Coronary artery (tissue), 2 donors: ENCODE measurements at regions not wholly inside any gene's neighbourhood (a gene's known extent, or its start where the extent isn't known, plus 50 kb on each side); places are given as distances from the start of the nearest gene placed in this dataset.
"Not testable (repeated sequence)": the region's sequence is repeated elsewhere in the genome, so short reads cannot be mapped to it uniquely, and the experiment has no call there.

Experiments used
- DNase-seq: peaks from one replicate; pipeline ENCODE4 v3.0.0-alpha.2; 2017; ENCODE audit warnings: low spot score
- H3K27ac ChIP-seq, 2 donors: fragments of 200-600 bp; sonication (generic); one replicate each; pipeline ENCODE4 v1.5.1; 2016 to 2019
- H3K4me3 ChIP-seq: fragments of 200-600 bp; sonication (generic); 2 replicates; pipeline ENCODE4 v1.5.1; 2016; ENCODE audit warnings: mild to moderate bottlenecking, moderate library complexity
- CTCF ChIP-seq: fragments of 200-600 bp; sonication (generic); IDR thresholded peaks from one replicate; pipeline ENCODE4 v1.5.1; 2019; ENCODE audit warnings: antibody characterized with exemption

- H3K27ac ChIP-seq, result no peak overlapping the region
- no peak for DNase-seq
- no peak for TF ChIP-seq CTCF
- no peak overlapping the region for H3K4me3 ChIP-seq
Measured at GRCh38 chr17:77049440-77049839, 91.3 kb upstream of the SEC14L1 start.

- not testable (repeated sequence) for H3K4me3 ChIP-seq, H3K27ac ChIP-seq, DNase-seq
Measured at GRCh38 chr17:77050901-77051300, 89.9 kb upstream of the SEC14L1 start.

GRCh38 chr17:77054936-77055335, 85.8 kb upstream of the SEC14L1 start:
- Histone ChIP-seq H3K27ac (no peak overlapping the region), H3K4me3 (no peak overlapping the region)
- TF ChIP-seq CTCF, result no peak
- DNase-seq, result no peak

- no peak for TF ChIP-seq CTCF
- Histone ChIP-seq H3K4me3 (no peak overlapping the region), H3K27ac (no peak overlapping the region)
- no peak for DNase-seq
Measured at GRCh38 chr17:77055453-77055852, 85.3 kb upstream of the SEC14L1 start.

GRCh38 chr17:77058016-77058415, 82.8 kb upstream of the SEC14L1 start:
- Histone ChIP-seq H3K4me3 (no peak overlapping the region), H3K27ac (no peak overlapping the region)
- no peak for DNase-seq
- TF ChIP-seq CTCF, result no peak

- TF ChIP-seq CTCF, result no peak
- no peak for DNase-seq
- Histone ChIP-seq H3K27ac (no peak overlapping the region), H3K4me3 (no peak overlapping the region)
Measured at GRCh38 chr17:77061669-77062068, 79.1 kb upstream of the SEC14L1 start.

GRCh38 chr17:77064598-77064997, 76.2 kb upstream of the SEC14L1 start:
- DNase-seq, result no peak
- no peak overlapping the region for H3K27ac ChIP-seq
- TF ChIP-seq CTCF, result no peak
- no peak overlapping the region for H3K4me3 ChIP-seq

GRCh38 chr17:77066165-77066564, 74.6 kb upstream of the SEC14L1 start:
- DNase-seq, result no peak
- H3K4me3 ChIP-seq, result no peak overlapping the region
- no peak for TF ChIP-seq CTCF
- no peak overlapping the region for H3K27ac ChIP-seq
